Stimulated activated effector memory CD8-positive, alpha-beta T cell treated with anti-CD3 and anti-CD28 coated beads, Interleukin-12 subunit alpha, Interleukin-12 subunit beta, amount 100 ng/mL, for 72 hours (primary cell): ENCODE measurements at regions not wholly inside any gene's neighbourhood (a gene's known extent, or its start where the extent isn't known, plus 50 kb on each side); places are given as distances from the start of the nearest gene placed in this dataset.

Experiments
- ATAC-seq: fragments of 150-1000 bp; cut with Tn5 transposase; 2 replicates; pipeline ENCODE4 v1.10.0; 2021
- DNase-seq, 2 donors: peaks; one replicate each; pipeline ENCODE4 v3.0.0; 2021 to 2022; ENCODE audit warnings: low spot score in 2 of 2
- H3K27ac Mint-ChIP-seq: one replicate; pipeline ENCODE4 v1.8.0; 2022; ENCODE audit warnings: mild to moderate bottlenecking, mixed read lengths
- H3K36me3 Mint-ChIP-seq: one replicate; pipeline ENCODE4 v1.8.0; 2022; ENCODE audit warnings: mild to moderate bottlenecking, mixed read lengths
- H3K4me1 Mint-ChIP-seq: one replicate; pipeline ENCODE4 v1.8.0; 2022; ENCODE audit warnings: mixed read lengths
- H3K4me3 Mint-ChIP-seq: one replicate; pipeline ENCODE4 v1.8.0; 2022; ENCODE audit warnings: mild to moderate bottlenecking, mixed read lengths
- H3K9me3 Mint-ChIP-seq: one replicate; pipeline ENCODE4 v1.8.0; 2022; ENCODE audit warnings: mixed read lengths

DNA sequence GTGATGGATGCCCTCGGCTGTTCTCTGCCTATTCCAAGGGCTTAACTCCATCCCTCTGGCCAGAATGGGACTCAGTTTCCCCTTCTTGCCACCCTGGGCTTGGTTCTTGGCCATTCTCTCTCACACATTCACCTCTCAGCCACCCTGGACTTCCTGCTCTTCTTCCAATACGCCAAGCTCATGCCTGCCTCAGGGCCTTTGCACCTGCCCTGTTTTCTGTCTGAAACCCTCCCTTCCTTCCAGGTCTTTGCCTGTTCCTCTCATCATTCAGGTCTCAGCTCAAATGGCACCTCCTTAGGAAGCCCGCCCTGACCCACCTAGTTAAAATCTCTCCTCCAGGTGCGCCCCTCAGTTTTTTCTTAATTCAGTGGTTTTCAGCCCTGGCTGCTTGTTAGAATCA, 76.6 kb upstream of the TP53I11 start:
- ATAC-seq: no peak
- H3K4me1 Mint-ChIP-seq: peaks cover 14% of the 10 kb centered on the region
- no peak overlapping the region for H3K27ac Mint-ChIP-seq

GRCh38 chr11:45028911-45029682, 78.4 kb upstream of the TP53I11 start:
- DNase-seq: no peak
- ATAC-seq: no peak

More for the DNA sequence above, 76.6 kb upstream of the TP53I11 start:
- H3K9me3 Mint-ChIP-seq: no peaks in the 10 kb centered on the region
- H3K36me3 Mint-ChIP-seq: no peaks in the 10 kb centered on the region
- DNase-seq: no peak
- H3K4me3 Mint-ChIP-seq: no peak overlapping the region

DNA sequence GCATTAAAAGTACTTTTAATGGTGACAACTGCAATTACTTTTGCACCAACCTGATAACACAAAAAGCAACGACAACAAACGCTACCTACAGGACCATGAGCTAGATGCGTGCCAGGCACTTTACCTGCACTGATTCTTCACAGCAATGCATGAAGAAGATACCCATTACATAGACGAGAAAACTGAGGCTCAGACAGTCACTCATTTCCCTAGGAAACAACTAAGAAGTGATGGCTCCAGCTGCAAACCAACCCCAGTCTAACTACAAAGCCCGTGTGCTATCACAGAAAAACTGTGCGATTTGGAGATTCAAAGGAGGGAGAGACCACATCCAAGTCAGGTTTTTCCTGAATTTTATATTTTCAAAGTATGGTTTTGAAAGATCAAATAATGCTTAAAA, 80.1 kb upstream of the TP53I11 start:
- DNase-seq (no peak), ATAC-seq (no peak)
- Mint-ChIP-seq H3K27ac (no peak overlapping the region), H3K4me1 (peaks cover 13% of the 10 kb centered on the region), H3K4me3 (no peak overlapping the region), H3K36me3 (no peaks in the 10 kb centered on the region), H3K9me3 (no peaks in the 10 kb centered on the region)

More at GRCh38 chr11:45028911-45029682, 78.4 kb upstream of the TP53I11 start:
- Mint-ChIP-seq H3K4me3 (no peak overlapping the region), H3K9me3 (no peaks in the 10 kb centered on the region), H3K36me3 (no peaks in the 10 kb centered on the region), H3K4me1 (peaks cover 20% of the 10 kb centered on the region), H3K27ac (no peak overlapping the region)

DNA sequence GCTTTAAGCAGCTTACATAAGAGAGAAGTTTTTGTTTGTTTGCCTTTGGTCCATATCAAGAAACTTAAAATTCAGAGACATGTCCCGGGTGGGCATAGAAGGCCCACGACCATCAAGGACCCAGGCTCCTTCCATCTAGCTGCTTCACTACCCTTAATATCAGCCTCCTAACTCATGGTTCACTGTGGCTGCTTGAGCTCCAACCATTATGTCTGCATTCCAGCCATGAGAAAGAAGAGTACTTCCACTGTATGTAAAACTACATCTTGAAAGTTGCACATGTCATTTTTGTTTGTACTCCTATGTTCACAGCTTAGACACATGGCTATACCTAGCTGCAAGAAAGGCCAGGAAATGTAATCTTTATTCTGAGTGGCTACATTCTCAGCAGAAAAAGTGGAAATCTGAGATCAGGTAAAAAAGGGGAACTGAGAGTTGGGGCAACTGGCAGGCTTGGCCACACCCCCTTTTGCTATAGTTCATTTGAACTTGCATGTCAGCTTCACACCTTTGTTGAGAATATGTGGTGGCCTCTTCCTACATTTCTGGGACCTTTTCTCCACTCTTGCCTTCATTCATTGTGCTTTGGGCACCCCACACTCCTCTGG, 81.3 kb upstream of the TP53I11 start:
- H3K27ac Mint-ChIP-seq: peak overlapping the region; percentile 4
- no peak overlapping the region for H3K4me3 Mint-ChIP-seq
- H3K4me1 Mint-ChIP-seq: peaks cover 7% of the 10 kb centered on the region
- no peak for ATAC-seq
- H3K9me3 Mint-ChIP-seq: no peaks in the 10 kb centered on the region
- no peak for DNase-seq
- H3K36me3 Mint-ChIP-seq: no peaks in the 10 kb centered on the region

DNA sequence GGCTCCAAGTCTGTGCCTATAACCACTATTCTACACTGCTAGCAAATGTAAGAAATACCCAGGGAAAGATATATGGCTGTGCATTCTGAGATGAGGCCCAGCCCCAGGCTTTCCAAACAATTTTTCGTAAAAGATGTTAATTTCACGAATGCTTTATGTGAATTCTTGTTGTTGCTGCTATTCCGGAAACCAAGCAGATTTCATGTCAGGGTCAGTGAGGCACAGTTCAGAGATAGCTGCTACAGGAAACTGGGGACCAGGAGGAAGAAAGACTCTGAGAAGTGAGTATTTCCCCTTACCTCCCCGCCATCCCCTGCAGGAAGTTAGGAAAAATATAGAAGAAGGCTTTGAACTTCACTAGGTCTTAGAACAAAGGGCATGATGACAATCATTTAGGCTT, 84.7 kb upstream of the TP53I11 start:
- no peak for DNase-seq
- ATAC-seq: no peak
- H3K36me3 Mint-ChIP-seq: no peaks in the 10 kb centered on the region
- H3K9me3 Mint-ChIP-seq: peaks cover 2% of the 10 kb centered on the region
- H3K4me1 Mint-ChIP-seq: peaks cover 7% of the 10 kb centered on the region
- no peak overlapping the region for H3K4me3 Mint-ChIP-seq
- H3K27ac Mint-ChIP-seq: no peak overlapping the region

DNA sequence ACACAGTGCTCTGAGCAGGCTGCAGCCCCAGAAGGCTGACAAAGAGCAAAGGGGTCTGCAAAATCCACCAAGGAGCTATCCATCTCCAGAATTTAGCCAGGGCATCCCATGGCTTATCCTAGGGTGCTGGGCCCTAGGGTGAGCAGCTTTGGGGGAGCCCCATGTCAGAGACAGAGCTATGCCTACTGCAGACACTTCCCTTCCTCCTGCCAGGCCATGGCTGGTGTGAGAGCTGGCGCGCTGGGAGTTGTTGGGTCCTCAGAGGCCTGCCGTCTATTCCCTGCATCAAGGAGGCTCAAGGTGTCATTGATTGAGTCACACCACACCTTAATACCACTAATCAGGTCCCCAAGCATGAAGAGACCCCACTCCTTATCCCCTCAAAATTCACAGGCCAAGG, 85.3 kb upstream of the TP53I11 start:
- no peak overlapping the region for H3K27ac Mint-ChIP-seq
- H3K4me3 Mint-ChIP-seq: no peak overlapping the region
- H3K9me3 Mint-ChIP-seq: peaks cover 2% of the 10 kb centered on the region
- H3K4me1 Mint-ChIP-seq: peaks cover 7% of the 10 kb centered on the region
- ATAC-seq (no peak), DNase-seq (no peak)
- H3K36me3 Mint-ChIP-seq: no peaks in the 10 kb centered on the region

DNA sequence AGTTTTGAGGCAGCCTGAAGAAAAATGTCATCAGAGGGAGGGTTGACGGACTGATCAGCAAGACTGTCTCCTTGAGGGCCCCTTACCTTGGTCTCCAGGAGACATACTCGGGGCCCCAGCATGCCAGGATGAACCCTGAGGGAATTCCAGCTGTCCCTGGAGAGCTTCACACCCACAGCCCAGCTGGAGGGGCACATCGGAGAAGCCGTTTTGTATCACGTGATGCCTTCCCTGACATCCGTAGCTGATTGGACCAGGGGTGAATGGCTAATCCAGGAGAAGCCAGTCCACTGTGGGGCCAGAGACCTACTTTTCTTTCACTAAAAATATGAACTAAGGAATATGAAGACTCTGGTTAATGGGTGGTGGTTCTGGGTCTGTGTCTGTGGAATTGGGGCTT, 86.0 kb upstream of the TP53I11 start:
- H3K4me1 Mint-ChIP-seq: peaks cover 7% of the 10 kb centered on the region
- H3K36me3 Mint-ChIP-seq: no peaks in the 10 kb centered on the region
- H3K27ac Mint-ChIP-seq: no peak overlapping the region
- peaks cover 2% of the 10 kb centered on the region for H3K9me3 Mint-ChIP-seq
- H3K4me3 Mint-ChIP-seq: no peak overlapping the region
- ATAC-seq: no peak
- no peak for DNase-seq

DNA sequence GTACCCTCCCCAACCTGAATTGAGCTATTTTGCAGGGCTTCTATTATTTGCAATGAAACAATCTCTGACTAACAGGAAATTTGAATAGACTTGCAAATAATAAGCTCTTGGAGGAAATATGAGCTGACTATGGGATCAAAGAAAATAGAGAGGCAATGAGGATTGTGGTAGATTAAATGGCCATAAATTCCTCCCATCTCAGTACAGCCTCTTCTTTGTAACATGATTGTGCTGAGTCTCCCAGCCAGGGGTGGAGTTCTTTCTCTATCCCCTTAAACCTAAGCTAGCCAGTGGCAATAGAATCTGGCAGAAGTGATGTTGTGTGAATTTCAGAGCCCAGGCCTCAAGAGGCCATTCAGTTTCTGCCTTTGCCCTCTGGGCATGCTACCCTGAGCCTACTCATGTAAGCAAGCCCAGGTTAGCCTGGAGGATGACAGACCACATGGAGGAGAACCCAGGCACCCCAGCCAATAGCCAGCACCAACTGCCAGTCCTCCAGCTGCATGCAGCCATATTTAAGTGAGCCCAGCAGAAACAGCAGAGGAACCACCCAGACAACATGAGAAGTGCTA, 86.8 kb upstream of the TP53I11 start:
- H3K9me3 Mint-ChIP-seq: peaks cover 2% of the 10 kb centered on the region
- no peak for DNase-seq
- H3K4me3 Mint-ChIP-seq: no peak overlapping the region
- H3K36me3 Mint-ChIP-seq: no peaks in the 10 kb centered on the region
- no peak for ATAC-seq
- H3K27ac Mint-ChIP-seq: no peak overlapping the region
- peaks cover 4% of the 10 kb centered on the region for H3K4me1 Mint-ChIP-seq

- Mint-ChIP-seq H3K4me3 (no peak overlapping the region), H3K9me3 (peaks cover 2% of the 10 kb centered on the region), H3K36me3 (no peaks in the 10 kb centered on the region), H3K4me1 (no peaks in the 10 kb centered on the region), H3K27ac (no peak overlapping the region)
- ATAC-seq (no peak), DNase-seq (no peak)
Measured at GRCh38 chr11:45038923-45039322, 88.2 kb upstream of the TP53I11 start.

DNA sequence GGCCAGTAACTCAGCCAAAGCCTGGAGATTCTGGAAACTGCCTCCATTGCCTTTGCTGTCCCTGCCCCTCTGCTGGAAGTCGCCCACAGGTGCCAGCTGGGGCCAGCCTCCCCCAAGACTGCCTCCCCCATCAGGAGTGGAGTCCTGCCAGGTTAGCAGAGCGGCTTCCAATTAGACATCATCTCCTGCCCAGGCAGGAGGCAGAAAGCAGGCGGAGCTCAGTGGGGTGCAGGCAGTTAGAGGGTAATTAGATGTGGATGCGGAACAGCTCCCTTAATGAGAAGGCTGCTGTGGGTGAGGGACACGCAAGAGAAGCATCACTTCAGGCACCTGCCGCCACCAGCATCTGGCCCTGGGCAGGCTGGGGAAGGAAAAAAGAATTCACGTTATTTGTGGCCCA, 90.9 kb upstream of the TP53I11 start:
- no peak overlapping the region for H3K27ac Mint-ChIP-seq
- no peak overlapping the region for H3K4me3 Mint-ChIP-seq
- H3K36me3 Mint-ChIP-seq: no peaks in the 10 kb centered on the region
- ATAC-seq: no peak
- H3K9me3 Mint-ChIP-seq: peaks cover 2% of the 10 kb centered on the region
- peaks cover 11% of the 10 kb centered on the region for H3K4me1 Mint-ChIP-seq
- DNase-seq: no peak

DNA sequence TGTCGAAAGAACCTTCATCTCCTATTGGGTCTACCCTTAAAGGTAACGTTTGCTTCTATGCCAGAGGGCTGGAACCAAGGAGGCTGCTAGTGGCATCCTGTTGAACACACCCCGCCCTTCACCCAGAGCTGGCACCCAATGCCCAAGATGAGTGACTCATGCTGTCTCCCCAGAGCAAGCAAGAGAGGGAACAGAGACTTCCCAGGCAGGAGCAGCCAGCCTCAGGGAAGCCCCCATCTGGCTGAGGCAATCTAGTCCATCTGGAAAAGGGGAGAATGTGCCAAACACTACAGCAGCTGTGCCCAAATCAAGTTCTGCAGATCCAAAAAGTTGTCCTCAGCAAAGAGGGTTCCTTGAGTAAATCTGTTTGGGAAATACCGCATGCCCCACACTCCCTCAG, 91.9 kb upstream of the TP53I11 start:
- Mint-ChIP-seq H3K9me3 (peaks cover 2% of the 10 kb centered on the region), H3K4me1 (peaks cover 13% of the 10 kb centered on the region), H3K36me3 (no peaks in the 10 kb centered on the region)

DNA sequence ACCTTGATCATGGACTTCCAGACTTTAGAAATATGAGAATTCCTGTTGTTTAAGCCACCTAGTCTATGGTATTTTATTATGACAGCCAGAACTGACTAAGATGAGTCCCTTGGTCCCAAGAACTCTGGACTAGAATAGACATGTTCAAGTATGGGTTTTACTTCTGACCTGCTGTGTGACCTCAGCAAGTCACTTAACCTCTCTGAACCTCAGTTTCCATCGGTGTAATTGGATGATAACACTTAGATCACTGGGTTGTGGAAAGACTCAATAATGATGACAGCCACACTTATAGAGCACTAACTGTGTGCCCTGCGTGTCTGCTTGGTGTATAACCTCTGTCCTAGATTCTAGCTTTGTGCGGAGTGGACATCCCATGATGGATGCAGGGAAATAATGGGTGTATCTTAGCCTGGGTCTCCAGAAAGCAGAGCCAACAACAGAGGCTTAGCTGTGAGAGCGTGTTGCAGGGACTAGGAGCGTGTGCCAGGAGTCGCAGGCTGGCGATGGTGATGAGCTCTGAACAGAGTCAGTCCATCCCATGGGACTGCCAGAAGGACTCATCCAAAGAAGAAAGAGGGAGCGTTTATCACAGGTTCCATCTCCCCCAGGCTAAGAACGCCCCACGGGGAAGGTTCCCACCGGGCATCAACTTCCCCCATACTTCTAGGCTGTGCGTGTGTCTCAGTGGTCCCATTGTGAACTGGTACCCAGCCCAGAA, 93.2 kb upstream of the TP53I11 start:
- Mint-ChIP-seq H3K36me3 (no peaks in the 10 kb centered on the region), H3K4me3 (no peak overlapping the region), H3K27ac (no peak overlapping the region), H3K9me3 (no peaks in the 10 kb centered on the region), H3K4me1 (peaks cover 13% of the 10 kb centered on the region)
- no peak for DNase-seq
- ATAC-seq: no peak

More for the DNA sequence above, 91.9 kb upstream of the TP53I11 start:
- ATAC-seq (no peak), DNase-seq (no peak)
- no peak overlapping the region for H3K4me3 Mint-ChIP-seq
- no peak overlapping the region for H3K27ac Mint-ChIP-seq

GRCh38 chr11:45045683-45046471, 95.2 kb upstream of the TP53I11 start:
- ATAC-seq (peak; percentile 87), DNase-seq (peak in 1 of 2 donors; percentile 7)
- Mint-ChIP-seq H3K36me3 (no peaks in the 10 kb centered on the region), H3K9me3 (no peaks in the 10 kb centered on the region), H3K4me3 (no peak overlapping the region), H3K4me1 (peaks cover 13% of the 10 kb centered on the region), H3K27ac (peak overlapping the region; percentile 90)

- no peaks in the 10 kb centered on the region for H3K9me3 Mint-ChIP-seq
- DNase-seq (no peak), ATAC-seq (no peak)
- no peaks in the 10 kb centered on the region for H3K36me3 Mint-ChIP-seq
- H3K27ac Mint-ChIP-seq: peak overlapping the region; percentile 32
- H3K4me1 Mint-ChIP-seq: peaks cover 13% of the 10 kb centered on the region
- H3K4me3 Mint-ChIP-seq: no peak overlapping the region
Measured at GRCh38 chr11:45048313-45048841, 97.7 kb upstream of the TP53I11 start.
